DND-41 (cell line): ENCODE measurements at regions not wholly inside any gene's neighbourhood (a gene's known extent, or its start where the extent isn't known, plus 50 kb on each side); places are given as distances from the start of the nearest gene placed in this dataset.

Experiments used
- CTCF ChIP-seq: IDR thresholded peaks from 2 replicates; pipeline ENCODE4 v1.5.1; 2012; ENCODE audit warnings: borderline replicate concordance, low read length, moderate library complexity, mild to moderate bottlenecking; ENCODE audit not compliant: poor library complexity, severe bottlenecking; ENCODE audit errors: extremely low read depth
- EZH2 ChIP-seq: IDR thresholded peaks from 3 replicates; pipeline ENCODE4 v1.6.1; 2012; ENCODE audit warnings: borderline replicate concordance, low read depth, mild to moderate bottlenecking, moderate library complexity, low read length, inconsistent platforms; ENCODE audit not compliant: severe bottlenecking

- TF ChIP-seq CTCF (no peak), EZH2 (no peak)
Measured at GRCh38 chr6:14944593-14944992, 301.3 kb upstream of the JARID2 start.
